Stimulated activated CD4-positive, alpha-beta T cell treated with anti-CD3 and anti-CD28 coated beads, Interleukin-1b, Interleukin-23, amount 100 ng/mL, for 24 hours (primary cell): ENCODE measurements at regions not wholly inside any gene's neighbourhood (a gene's known extent, or its start where the extent isn't known, plus 50 kb on each side); places are given as distances from the start of the nearest gene placed in this dataset.
A peak's percentile ranks its signal among the peaks of the same experiment; 100 is the strongest.
"Not testable (repeated sequence)": the region's sequence is repeated elsewhere in the genome, so short reads cannot be mapped to it uniquely, and the experiment has no call there.

Experiments used
- DNase-seq, 4 experiments: peaks; one replicate each; pipeline ENCODE4 v3.0.0-alpha.2; 2020; ENCODE audit warnings: low read depth in 4 of 4, low spot score in 1 of 4

DNA sequence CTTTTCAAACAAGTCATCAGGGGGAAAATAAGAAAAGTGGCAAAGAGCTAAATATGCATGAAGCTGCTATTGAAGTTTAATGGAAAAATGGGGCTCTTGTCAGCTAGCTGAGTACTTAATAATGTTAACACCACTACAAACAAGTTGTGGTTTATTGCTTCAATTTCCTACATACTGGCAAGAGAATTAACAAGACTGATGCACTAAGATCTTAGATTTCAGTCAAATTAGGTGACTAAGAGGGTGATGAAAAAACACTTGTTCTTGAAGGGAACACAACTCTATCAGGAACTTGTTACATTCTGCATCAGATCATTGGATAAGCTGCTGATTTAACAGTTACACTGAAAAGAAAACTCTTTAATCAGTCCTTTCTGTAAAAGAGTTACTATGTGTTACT is 234.6 kb upstream of the AFF2 start:
- no peak for DNase-seq

GRCh38 chrX:148268673-148269072 is 231.7 kb upstream of the AFF2 start:
- DNase-seq: no peak

DNA sequence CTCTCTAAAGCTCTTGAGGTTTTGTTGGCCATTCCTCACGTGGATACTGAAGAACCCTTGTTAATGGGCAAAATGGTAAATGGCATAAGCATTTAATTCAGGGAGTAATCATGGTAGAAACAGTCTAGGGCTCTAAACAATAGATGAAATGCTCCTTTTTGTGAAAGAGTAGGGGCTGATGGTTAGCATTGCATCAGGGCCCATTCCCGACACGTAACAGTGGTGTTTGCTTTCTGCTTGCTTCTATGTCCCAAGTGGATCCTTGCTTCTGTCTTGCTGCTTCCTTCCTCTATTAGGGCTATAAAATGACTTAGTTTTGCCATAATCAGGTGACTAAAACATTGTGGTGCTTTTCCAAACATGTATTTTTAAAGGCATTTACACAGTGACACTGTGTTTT is 230.9 kb upstream of the AFF2 start:
- DNase-seq: no peak

GRCh38 chrX:148270499-148270898 is 229.9 kb upstream of the AFF2 start:
- DNase-seq: no peak

GRCh38 chrX:148271263-148271662 is 229.2 kb upstream of the AFF2 start:
- DNase-seq: no peak

GRCh38 chrX:148281920-148282319 is 218.5 kb upstream of the AFF2 start:
- no peak for DNase-seq

DNA sequence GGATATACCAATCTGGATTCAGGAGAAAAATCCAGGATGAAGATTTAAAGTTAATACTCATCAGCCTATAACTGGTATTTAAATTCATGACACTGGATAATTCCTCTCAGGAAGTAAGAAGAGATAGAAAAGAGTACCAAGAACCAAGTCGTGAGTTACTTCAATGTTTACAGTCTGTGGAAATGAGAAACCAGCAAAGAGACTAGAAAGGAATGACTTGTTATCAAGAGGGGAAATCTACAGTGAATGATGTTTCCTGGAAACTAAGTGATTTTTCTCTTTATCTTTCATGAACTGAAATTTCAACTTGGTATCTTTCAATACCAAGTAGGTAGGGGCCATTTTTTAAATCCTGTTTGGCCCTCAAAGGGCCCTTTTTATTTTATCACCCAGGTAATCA is 217.9 kb upstream of the AFF2 start:
- DNase-seq: no peak

DNA sequence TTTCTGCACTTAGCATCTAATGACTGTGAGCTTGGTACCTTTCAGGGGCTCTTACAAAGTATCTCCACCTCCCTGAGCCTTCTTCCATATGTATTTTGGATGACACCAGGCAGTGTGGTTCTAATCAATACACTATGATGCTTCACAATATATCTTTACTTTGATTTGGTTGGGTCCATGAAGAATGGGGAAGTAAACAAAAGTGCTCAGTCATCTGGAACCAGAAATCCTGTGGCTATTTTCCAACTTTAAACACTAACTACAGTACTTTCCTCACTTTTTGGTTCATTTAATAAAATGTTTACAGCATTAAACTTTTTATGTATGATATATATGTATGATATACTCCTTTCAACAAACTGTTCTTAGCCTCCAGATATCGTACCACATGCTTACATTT is 216.4 kb upstream of the AFF2 start:
- DNase-seq: no peak

- DNase-seq: no peak
Observed at GRCh38 chrX:148284821-148285220, 215.6 kb upstream of the AFF2 start.

DNA sequence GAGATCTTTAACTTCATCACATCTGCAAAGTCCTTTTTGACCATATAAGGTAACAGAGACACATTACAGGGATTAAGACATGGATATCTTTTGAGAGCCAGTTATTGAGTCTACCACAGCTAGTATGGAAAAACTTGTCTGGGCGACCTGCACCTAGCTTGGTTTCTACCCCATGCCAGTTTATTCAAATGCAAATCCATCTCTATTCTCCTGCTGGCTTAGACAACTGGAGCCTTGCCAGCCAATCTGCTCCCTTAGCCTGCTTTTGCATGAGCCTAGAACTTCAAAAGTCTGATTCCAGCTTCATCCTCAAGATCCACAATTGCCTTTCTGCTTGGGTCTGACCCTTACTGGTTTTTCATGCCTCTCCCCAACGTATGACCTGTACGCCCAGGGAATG is 212.0 kb upstream of the AFF2 start:
- no peak for DNase-seq

GRCh38 chrX:148290041-148290440 is 210.4 kb upstream of the AFF2 start:
- DNase-seq: no peak

DNA sequence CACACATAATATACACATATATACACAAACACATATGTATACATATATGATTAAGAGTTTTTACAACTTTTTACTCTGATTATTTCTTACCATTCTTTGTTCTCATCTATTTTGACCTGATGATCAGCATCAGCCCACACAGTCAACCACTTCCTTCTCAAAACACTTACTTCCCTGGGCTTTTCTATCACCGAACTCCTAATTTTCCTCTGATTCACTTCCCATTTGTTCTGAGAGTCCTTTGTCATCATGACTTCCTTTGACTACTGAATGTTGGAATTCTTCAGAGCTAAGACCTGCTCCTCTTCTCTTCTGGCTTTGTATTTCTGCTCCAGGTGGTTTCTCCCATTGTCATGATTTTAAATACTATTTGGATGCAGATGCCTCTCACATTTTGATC is 209.5 kb upstream of the AFF2 start:
- DNase-seq: no peak

- no peak for DNase-seq
Observed at GRCh38 chrX:148298737-148299136, 201.7 kb upstream of the AFF2 start.

DNA sequence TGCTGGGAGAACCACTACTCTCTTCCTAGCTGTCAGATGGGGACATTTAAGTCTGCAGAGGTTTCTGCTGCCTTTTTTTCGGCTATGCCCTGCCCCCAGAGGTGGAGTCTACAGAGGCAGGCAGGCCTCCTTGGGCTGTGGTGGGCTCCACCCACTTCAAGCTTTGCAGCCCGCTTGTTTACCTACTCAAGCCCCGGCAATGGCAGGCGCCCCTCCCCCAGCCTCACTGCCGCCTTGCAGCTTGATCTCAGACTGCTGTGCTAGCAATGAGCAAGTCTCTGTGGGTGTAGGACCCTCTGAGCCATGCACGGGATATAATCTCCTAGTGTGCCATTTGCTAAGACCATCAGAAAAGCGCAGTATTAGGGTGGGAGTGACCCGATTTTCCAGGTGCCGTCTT is 195.2 kb upstream of the AFF2 start:
- DNase-seq: not testable (repeated sequence)

DNA sequence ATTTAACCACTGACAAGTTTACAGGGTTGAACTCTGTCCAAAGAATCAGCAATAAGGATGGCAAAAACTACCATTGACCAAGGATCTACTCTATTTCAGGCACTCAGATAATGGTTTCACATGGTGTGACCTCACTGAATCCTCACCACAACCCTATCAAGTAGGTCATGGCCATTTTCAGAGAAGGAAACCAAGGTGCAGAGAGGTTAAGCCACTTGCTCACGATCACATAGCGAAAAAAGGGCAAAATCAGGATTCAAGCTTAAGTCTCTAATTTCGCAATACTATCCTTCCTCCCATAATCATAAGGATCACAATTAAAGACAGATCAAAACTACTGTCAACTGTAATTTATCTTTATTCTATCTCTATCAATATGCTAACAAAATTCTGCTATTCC is 191.0 kb upstream of the AFF2 start:
- DNase-seq: no peak

DNA sequence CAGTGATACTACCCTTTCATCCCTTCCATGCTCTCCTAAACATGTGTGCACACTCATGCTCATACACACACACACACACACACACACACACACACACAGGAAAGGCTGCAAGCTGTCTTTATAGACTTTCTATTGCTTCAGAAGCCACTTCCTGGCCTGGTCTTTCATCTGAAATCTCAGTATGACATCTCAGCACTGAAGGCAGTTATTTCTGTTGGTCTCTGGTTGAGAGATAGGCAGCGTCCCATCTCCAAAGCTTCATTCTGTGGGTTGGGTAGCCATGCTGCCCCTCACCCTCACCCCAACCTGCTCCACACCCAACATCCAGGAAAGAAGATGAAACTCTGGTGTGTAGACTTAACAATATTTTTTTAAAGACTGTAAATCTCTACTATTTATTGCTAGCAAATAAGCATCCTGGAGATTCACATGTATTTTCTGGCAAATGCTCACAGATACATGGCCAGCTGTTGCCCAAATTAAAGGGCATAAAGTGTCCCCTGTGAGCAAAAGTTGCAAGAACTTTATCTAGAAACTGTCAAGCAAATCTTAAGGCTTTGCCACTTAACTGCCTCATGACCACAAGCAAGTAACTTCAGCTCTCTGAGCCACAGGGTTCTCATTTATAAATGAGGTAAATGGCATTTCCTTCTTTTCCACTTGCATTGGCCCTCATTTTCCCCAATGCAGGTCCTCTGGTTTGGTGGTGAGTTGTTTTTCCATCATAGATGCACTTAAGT is 189.8 kb upstream of the AFF2 start:
- DNase-seq: peak in 1 of 4 experiments; percentile 16

DNA sequence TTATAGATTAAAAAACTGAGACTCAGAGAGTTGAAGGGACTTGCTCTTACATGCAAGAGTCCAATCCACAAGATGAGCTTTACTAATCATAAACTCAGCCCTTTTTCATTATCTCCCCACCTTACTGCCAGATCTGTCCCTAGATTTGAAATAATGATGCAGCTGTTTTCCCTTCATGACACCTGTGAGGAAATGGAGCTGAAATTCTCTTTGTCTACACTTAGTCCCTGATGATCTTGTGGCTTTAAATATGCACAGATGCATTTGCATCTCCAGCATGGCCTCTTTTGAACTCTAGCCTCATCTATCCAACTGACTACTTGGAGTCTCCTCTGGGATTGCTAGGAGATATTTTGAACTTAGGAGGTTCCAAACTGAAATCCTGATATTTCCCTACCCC is 188.9 kb upstream of the AFF2 start:
- no peak for DNase-seq

DNA sequence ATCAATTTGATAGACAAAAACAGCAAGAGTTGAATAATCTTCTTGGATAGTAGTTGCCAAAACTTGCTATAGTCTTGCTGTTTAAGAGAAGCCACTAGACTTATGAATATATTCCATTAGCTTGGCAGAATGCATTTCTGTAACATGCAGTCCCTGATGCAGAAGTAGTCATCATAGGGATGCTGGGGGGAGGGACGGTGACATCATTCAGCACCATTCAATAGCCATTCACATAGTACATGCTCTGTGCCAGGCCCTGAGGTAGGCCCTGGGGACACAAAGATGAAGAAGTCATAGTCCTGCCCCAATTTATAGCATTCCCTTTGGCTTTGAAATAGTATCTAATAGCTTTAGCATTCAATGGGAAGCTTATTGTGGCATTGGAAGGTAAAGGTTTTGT is 185.5 kb upstream of the AFF2 start:
- no peak for DNase-seq

DNA sequence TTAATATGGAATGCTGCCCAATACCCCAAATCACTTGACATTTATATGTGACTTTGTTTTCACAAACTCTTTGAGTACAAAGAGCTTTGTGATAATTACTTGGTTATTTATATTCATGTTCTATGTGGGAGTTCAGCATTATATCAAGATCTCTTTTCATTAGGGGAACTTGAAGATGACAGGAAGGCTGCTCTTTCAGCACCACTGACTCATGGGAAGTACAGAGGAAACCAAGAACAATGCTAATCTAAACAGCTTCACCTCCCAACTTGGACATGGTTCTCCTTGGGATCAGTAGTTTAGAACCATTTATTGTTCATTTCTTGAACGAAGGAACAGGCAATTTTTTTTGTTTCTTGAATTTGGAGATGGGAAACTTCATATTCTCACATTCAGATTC is 184.0 kb upstream of the AFF2 start:
- no peak for DNase-seq

GRCh38 chrX:148322906-148323305 is 177.5 kb upstream of the AFF2 start:
- no peak for DNase-seq

GRCh38 chrX:148333989-148334388 is 166.4 kb upstream of the AFF2 start:
- DNase-seq: no peak

GRCh38 chrX:148337873-148338272 is 162.5 kb upstream of the AFF2 start:
- no peak for DNase-seq

GRCh38 chrX:148354916-148355315 is 145.5 kb upstream of the AFF2 start:
- no peak for DNase-seq

DNA sequence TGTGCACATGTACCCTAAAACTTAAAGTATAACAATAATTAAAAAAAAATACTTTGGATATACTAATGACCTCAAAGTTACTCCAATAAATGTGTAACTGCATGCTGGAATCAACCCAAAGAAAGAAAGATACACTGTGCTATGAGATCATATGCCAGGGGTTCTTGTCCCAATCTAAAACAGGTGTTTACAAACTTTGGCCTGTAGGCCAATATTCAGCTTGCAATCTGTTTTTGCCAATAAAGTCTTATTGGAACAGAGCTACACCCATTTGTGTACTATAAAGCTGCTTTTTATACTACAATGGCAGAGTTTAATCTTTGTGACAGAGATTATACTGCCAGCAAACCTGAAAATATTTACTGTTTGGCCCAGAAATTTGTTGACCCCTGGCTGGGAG is 138.8 kb upstream of the AFF2 start:
- DNase-seq: no peak
